GM21515 (cell line): ENCODE measurements at regions not wholly inside any gene's neighbourhood (a gene's known extent, or its start where the extent isn't known, plus 50 kb on each side); places are given as distances from the start of the nearest gene placed in this dataset.
"Not testable (repeated sequence)": the region's sequence is repeated elsewhere in the genome, so short reads cannot be mapped to it uniquely, and the experiment has no call there.

Experiments
- ATAC-seq: cut with Tn5 transposase; IDR thresholded peaks from one replicate; pipeline ENCODE4 v1.9.1; 2021; ENCODE audit not compliant: unreplicated experiment

GRCh38 chr10:8415029-8415428 lies 360.5 kb downstream of the GATA3 start:
- not testable (repeated sequence) for ATAC-seq

GRCh38 chr10:8416192-8416701 lies 361.8 kb downstream of the GATA3 start:
- ATAC-seq = no peak

GRCh38 chr10:8416760-8417159 lies 362.3 kb downstream of the GATA3 start:
- ATAC-seq = no peak

GRCh38 chr10:8417631-8418030 lies 363.1 kb downstream of the GATA3 start:
- no peak for ATAC-seq

GRCh38 chr10:8418631-8419030 lies 364.1 kb downstream of the GATA3 start:
- no peak for ATAC-seq

- ATAC-seq = no peak
Measured at GRCh38 chr10:8420182-8420581, 365.7 kb downstream of the GATA3 start.

GRCh38 chr10:8424555-8425211 lies 370.2 kb downstream of the GATA3 start:
- ATAC-seq = no peak

GRCh38 chr10:8428654-8429053 lies 374.2 kb downstream of the GATA3 start:
- ATAC-seq = no peak

- ATAC-seq = no peak
Measured at GRCh38 chr10:8430321-8430720, 375.8 kb downstream of the GATA3 start.

- ATAC-seq = no peak
Measured at GRCh38 chr10:8431511-8431910, 377.0 kb downstream of the GATA3 start.

GRCh38 chr10:8435186-8436055 lies 380.9 kb downstream of the GATA3 start:
- ATAC-seq = no peak

GRCh38 chr10:8437896-8438295 lies 383.4 kb downstream of the GATA3 start:
- no peak for ATAC-seq

- no peak for ATAC-seq
Measured at GRCh38 chr10:8438603-8439002, 384.1 kb downstream of the GATA3 start.

GRCh38 chr10:8439040-8439439 lies 384.6 kb downstream of the GATA3 start:
- ATAC-seq = no peak

- ATAC-seq = no peak
Measured at GRCh38 chr10:8444630-8445029, 390.1 kb downstream of the GATA3 start.

- ATAC-seq = no peak
Measured at GRCh38 chr10:8445353-8445752, 390.9 kb downstream of the GATA3 start.

GRCh38 chr10:8449909-8450308 lies 395.4 kb downstream of the GATA3 start:
- ATAC-seq = no peak

- no peak for ATAC-seq
Measured at GRCh38 chr10:8453587-8453986, 399.1 kb downstream of the GATA3 start.

GRCh38 chr10:8454357-8454756 lies 399.9 kb downstream of the GATA3 start:
- ATAC-seq = no peak

GRCh38 chr10:8455181-8455580 lies 400.7 kb downstream of the GATA3 start:
- ATAC-seq = no peak

- no peak for ATAC-seq
Measured at GRCh38 chr10:8456386-8456785, 401.9 kb downstream of the GATA3 start.

GRCh38 chr10:8460626-8461025 lies 406.1 kb downstream of the GATA3 start:
- no peak for ATAC-seq
